ENCODE measurements at regions not wholly inside any gene's neighbourhood (a gene's known extent, or its start where the extent isn't known, plus 50 kb on each side); places are given as distances from the start of the nearest gene placed in this dataset.

GRCh38 chr21:23247334-23247733 lies 2249.1 kb downstream of the NCAM2 start:
- DNase-seq: no peak

DNA sequence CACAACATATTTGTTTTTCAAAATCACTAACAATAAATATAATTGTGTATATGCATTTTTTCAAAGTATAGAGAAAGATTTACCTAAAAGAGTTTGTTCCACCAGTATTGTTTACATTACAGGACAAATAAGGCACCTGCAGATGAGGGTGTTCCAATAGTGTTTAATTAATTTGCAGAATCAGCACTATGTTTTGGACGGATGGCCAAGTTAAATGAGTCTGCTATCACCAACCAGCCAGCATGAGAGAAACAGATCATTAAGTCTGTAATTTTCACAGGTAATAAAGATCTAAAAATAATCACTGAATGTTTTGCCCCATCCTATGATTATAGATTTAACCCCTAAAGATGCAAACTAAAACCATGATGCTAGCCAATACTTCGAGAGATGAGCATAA lies 2247.0 kb downstream of the NCAM2 start:
- no peak for DNase-seq

DNA sequence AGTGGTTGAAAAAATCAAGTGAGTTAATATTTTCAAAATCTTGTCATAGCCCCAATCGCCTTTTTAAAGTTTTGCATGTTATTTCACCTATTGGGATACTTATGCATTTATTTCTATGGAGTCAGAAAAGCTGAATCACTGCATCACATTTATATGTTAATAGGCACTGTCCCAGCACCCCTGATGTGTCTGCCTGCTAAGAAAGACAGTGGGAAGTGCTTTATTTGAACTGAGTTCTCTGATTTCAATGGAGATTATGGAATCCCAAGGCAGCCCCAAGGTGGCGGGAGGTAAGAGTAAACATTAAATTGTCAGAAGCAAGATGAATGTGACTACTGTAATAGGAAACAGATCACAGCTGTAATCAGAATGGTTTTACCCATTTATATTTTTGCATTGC lies 2225.7 kb downstream of the NCAM2 start:
- no peak for DNase-seq

- DNase-seq: no peak
Measured at GRCh38 chr21:23218667-23219066, 2220.5 kb downstream of the NCAM2 start.

- DNase-seq: no peak
Measured at GRCh38 chr21:23217597-23217996, 2219.4 kb downstream of the NCAM2 start.

DNA sequence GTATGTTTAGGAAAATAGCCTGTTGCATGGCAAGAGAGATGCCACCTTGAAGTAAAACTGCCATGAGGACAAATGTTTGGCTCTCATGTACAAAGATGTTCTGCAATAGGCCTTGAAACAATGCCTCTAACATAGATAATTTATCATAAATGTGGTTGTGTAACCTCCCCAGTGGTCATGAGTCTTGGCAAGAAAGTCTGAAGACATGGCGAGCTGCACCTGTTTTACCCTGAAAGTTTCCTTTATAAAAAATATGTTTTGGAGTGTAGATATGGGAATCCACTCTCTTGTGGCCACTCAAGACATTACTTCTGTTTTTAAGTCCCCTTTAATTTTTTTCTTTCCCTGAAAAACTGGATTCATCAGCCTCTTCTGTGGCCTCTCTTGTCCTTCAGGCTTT lies 2217.1 kb downstream of the NCAM2 start:
- no peak for DNase-seq
